Fibroblast of skin of left biceps (primary cell): ENCODE measurements at regions not wholly inside any gene's neighbourhood (a gene's known extent, or its start where the extent isn't known, plus 50 kb on each side); places are given as distances from the start of the nearest gene placed in this dataset.
"Not testable (repeated sequence)": the region's sequence is repeated elsewhere in the genome, so short reads cannot be mapped to it uniquely, and the experiment has no call there.

Source experiments
- DNase-seq, 2 experiments: peaks; one replicate each; pipeline ENCODE4 v3.0.0-alpha.2; 2013; ENCODE audit warnings: low read depth in 2 of 2

- no peak for DNase-seq
These were observed 1133.0 kb upstream of the LRRTM1 start for GRCh38 chr2:81437456-81438000.

DNA sequence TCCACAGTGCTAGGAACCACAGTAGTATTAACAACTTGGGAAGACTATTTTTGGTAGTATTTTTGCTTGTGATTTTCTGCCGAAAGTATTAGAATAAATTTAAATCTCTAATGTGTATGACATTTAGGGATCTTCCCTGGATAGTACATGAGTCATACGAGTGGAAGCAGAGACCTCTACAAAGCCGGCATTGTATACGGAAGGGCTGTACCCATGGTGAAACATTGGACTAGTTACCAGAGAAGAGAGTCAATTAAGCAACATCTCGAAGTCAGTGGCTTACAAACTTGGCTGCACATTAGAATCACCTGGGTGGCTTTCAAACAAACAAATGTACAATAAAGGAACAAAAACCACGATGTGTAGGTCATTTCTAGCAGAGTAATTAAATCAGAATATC is 1131.7 kb upstream of the LRRTM1 start:
- DNase-seq: no peak

- DNase-seq: no peak
These were observed 1108.1 kb upstream of the LRRTM1 start for GRCh38 chr2:81412681-81413080.

GRCh38 chr2:81403508-81403907 is 1099.0 kb upstream of the LRRTM1 start:
- DNase-seq: no peak

- no peak for DNase-seq
These were observed 1092.0 kb upstream of the LRRTM1 start for GRCh38 chr2:81396417-81397019.

DNA sequence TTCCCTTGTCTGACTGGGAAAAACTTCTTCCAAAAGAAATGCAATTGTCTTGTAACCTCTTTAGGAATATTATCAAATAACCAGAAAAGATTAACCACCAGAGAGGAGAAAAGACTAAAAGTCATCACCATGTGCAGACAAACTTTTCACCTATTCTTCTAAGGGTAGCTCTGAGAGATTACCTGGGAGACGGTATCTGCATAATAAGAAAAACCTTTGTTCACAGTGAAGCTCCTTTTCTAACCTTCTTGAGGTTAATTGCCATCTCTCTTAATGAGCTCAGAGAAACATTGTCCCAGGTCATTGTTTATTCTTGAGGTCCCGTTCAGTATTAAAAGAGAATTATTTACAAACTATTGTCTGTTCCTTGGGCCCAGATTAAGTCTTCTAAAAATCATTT is 1091.2 kb upstream of the LRRTM1 start:
- no peak for DNase-seq

DNA sequence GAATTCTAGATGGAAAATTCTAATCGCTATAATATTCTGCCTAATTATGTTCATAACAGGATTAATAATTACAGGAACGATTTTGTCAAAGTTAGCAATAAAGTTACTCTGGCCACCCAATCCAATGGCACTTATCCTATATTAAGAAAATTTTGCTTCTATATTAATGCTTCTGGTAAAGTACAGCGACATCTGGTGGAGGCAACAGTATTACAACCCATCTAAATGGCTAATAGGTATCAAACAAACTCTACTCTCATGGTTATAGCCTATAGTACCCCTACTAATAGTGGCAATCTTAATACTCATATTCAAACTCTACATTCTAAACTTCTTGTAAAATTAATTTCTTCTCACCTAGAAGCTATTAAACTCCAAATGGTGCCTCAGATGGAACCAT is 1084.7 kb upstream of the LRRTM1 start:
- no peak for DNase-seq

GRCh38 chr2:81363800-81364199 is 1059.2 kb upstream of the LRRTM1 start:
- DNase-seq: no peak

- DNase-seq: not testable (repeated sequence)
These were observed 1057.9 kb upstream of the LRRTM1 start for GRCh38 chr2:81362468-81362867.

- no peak for DNase-seq
These were observed 1050.9 kb upstream of the LRRTM1 start for GRCh38 chr2:81355436-81355835.

- DNase-seq: no peak
These were observed 1029.5 kb upstream of the LRRTM1 start for GRCh38 chr2:81334046-81334445.

DNA sequence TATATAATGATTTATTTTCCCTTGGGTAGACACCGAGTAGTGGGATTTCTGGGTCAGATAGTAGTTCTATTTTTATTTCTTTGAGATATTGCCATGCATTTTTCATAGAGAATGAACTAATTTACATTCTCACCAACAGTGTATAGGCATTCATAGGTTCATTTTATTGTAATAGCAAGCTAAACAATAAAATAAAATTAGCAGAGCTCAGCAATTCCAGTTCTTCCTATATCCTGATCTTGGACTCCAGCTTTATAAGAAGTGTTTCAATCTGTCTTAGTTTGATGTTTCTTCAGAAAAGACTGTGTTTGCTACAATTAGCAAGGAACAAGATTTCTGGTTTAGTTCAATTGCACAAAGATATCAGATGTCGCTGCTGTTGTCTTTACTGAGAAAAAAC is 1024.4 kb upstream of the LRRTM1 start:
- DNase-seq: no peak

GRCh38 chr2:81327911-81328310 is 1023.4 kb upstream of the LRRTM1 start:
- no peak for DNase-seq

- no peak for DNase-seq
These were observed 1019.5 kb upstream of the LRRTM1 start for GRCh38 chr2:81324046-81324445.

GRCh38 chr2:81304154-81304830 is 999.7 kb upstream of the LRRTM1 start:
- no peak for DNase-seq

DNA sequence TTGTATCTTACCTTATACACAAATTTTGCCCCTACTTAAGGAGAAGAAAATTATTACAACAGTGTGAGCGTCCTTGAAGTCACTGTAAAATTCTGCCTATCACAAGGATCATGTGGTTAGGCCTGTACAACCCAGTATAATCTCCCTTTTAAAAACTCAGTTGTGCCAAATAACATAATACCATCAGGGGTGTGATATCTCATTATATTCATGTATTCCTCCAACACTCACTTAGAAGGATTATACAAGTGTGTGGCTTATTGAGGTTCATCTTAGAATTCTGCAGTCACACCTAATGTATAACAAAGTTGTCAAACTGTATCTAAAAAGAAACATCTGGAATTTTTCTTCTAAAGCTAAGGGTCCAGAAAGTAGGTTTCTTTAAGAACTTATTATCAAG is 998.8 kb upstream of the LRRTM1 start:
- DNase-seq: no peak

- DNase-seq: no peak
These were observed 995.3 kb upstream of the LRRTM1 start for GRCh38 chr2:81299841-81300240.

DNA sequence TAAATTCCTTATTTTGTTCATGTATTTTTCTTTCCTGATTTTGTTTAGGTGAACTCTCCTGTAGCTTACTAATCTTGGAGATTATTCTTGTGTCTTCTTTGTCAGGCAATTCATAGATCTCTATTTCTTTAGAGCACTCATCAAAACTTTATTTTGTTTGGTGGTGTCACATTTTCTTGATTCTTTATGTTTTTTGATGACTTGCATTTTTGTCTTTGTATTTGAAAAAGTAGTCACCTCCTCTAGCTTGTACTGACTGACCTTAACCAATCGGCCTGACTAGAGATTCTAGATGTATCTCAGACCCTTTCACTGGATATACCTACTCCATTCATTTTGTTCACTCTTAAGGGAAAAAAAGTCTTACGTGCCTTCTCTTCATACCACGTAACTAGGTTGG is 986.3 kb upstream of the LRRTM1 start:
- no peak for DNase-seq

DNA sequence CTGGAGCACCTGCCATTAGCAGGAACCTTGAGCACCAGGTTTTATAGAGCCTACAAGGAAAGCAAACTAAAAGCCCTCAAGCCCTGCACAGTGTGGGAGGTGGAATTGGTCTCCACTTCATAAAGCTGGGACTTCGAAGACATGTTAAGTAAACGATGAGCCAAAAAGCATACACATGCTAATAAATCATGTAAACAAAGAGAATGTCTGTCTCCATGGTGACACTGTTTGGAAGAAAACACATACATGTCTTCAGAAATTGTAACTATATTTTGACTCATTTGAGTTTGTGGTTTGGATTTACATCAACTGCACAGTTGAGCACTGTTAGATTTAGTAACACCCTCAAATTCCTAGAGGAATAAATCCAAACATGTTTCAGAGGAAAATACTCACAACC is 978.5 kb upstream of the LRRTM1 start:
- no peak for DNase-seq

- DNase-seq: no peak
These were observed 977.7 kb upstream of the LRRTM1 start for GRCh38 chr2:81282151-81282769.

DNA sequence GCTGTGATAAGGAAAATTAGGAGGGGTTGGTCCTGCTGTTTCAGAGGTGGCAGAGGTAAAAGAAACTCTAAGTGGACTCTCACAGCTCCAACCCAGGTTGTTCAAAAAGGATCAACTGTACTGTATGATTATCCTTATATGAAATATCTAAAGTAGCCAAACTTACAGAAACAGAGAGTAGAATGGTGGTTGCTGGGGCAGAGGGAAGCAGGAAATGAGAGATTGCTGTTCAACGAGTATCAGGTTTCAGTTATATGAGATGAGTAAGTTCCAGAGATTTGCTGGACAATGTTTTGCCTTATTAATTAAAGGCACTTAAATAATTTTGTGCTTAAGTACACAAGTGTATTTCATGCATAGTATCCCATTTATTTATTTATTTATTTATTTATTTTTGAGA is 972.0 kb upstream of the LRRTM1 start:
- DNase-seq: no peak

GRCh38 chr2:81266106-81266505 is 961.6 kb upstream of the LRRTM1 start:
- no peak for DNase-seq

- DNase-seq: no peak
These were observed 959.4 kb upstream of the LRRTM1 start for GRCh38 chr2:81263989-81264388.
